Activated CD4-positive, alpha-beta T cell treated with anti-CD3 and anti-CD28 coated beads for 36 hours (primary cell): ENCODE measurements at regions not wholly inside any gene's neighbourhood (a gene's known extent, or its start where the extent isn't known, plus 50 kb on each side); places are given as distances from the start of the nearest gene placed in this dataset.
"Not testable (repeated sequence)": the region's sequence is repeated elsewhere in the genome, so short reads cannot be mapped to it uniquely, and the experiment has no call there.

ENCODE experiments used
- ATAC-seq: fragments of 200-7000 bp; cut with Tn5 transposase; one replicate; pipeline ENCODE4 v1.10.0; 2021; ENCODE audit warnings: mild to moderate bottlenecking, moderate library complexity
- CTCF ChIA-PET: fragments of 350-600 bp; sonication (Branson Sonifier 250); formaldehyde crosslinking; loops from one replicate; lab custom pipeline; 2021; ENCODE audit warnings: antibody characterized with exemption; lab: Charles Lee
- POLR2A ChIA-PET: fragments of 350-600 bp; sonication (Branson Sonifier 250); formaldehyde crosslinking; loops from one replicate; lab custom pipeline; 2021; ENCODE audit warnings: antibody characterized with exemption, inconsistent platforms; lab: Charles Lee
- DNase-seq: peaks from one replicate; pipeline ENCODE4 v3.0.0-alpha.2; 2020
- H3K27ac Mint-ChIP-seq: one replicate; pipeline ENCODE4 v1.8.0; 2021; ENCODE audit warnings: mixed read lengths
- H3K27me3 Mint-ChIP-seq: one replicate; pipeline ENCODE4 v1.8.0; 2021; ENCODE audit warnings: mixed read lengths
- H3K36me3 Mint-ChIP-seq: one replicate; pipeline ENCODE4 v1.8.0; 2021; ENCODE audit warnings: low read depth, mixed read lengths
- H3K4me1 Mint-ChIP-seq: one replicate; pipeline ENCODE4 v1.8.0; 2021; ENCODE audit warnings: mixed read lengths
- H3K4me3 Mint-ChIP-seq: one replicate; pipeline ENCODE4 v1.8.0; 2021; ENCODE audit warnings: mild to moderate bottlenecking, moderate library complexity, mixed read lengths
- H3K9me3 Mint-ChIP-seq: one replicate; pipeline ENCODE4 v1.8.0; 2021; ENCODE audit warnings: low read depth, mixed read lengths
- intact Hi-C, 2 experiments: fragments of 100-400 bp; cut with DNase I in 1 of 2; cut with micrococcal nuclease in 1 of 2; formaldehyde crosslinking; loops; one replicate each; pipeline versions ENCODE4 v1.14.2 to v1.15.1; 2022 to 2024; cut with DNase I, micrococcal nuclease

DNA sequence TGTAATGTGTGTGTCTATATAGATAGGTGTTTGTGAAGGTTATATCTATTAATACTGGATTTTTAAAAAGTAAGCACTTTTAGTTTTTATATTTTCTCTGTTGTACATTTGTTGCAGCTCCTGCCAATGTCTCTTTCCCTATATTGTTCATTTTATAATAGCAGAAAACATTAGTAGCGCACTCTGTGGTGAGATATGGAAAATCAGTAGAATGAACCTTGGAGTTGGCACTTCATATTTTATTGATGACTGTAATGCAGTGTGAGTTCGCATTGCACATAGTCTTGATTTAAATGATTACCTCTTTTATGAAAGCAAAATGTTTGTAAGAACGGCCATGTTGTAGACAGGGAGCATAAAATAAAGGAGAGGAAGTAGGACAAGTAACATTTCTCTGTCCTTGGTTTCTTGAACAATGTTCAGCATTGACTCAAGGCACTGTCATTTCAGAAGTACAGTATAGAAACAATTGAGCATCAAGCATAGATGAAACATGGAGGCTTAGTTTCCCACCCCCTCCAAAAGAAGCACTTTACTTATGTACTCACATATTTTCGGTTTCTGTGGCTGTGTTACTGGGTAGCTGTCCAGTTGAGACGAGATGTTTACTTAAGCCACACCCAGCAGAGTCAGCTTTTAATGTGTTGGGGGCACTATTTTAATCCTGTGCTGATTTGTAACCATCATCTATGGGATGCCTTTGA, 74.0 kb downstream of the TANC2 start:
- ATAC-seq (peak; percentile 66), DNase-seq (no peak)
- no peak overlapping the region for H3K27ac Mint-ChIP-seq
- no peaks in the 10 kb centered on the region for H3K36me3 Mint-ChIP-seq
- H3K27me3 Mint-ChIP-seq = no peaks in the 10 kb centered on the region
- intact Hi-C loops = no loop called here
- H3K9me3 Mint-ChIP-seq = no peaks in the 10 kb centered on the region
- CTCF ChIA-PET = interaction anchor here (0.8 kb wide), 1 partner anchor 388 kb away, joined by 3 read pairs; no protein-coding TSS in a partner anchor
- H3K4me1 Mint-ChIP-seq = peaks cover 17% of the 10 kb centered on the region
- POLR2A ChIA-PET = no interaction called here
- no peak overlapping the region for H3K4me3 Mint-ChIP-seq

DNA sequence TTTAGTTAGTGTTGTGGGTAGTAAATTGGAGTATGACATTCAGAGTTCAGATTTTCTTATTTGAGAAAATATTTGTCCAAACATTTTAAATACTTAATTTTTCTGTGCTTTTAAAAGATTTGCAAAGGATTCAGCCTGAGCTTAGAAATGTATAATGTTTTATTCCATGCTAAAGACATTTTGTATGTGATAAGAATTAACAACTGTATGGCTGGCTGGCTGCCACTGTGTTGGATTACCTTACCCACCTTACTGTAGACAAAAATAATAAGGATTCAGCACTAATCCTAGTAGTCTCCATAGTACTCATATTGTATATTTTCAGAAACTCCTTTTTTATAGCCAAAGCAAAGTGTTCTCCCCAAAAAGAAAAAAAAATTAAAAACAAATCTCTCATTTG, 74.8 kb downstream of the TANC2 start:
- ATAC-seq (no peak), DNase-seq (no peak)
- Mint-ChIP-seq H3K9me3 (no peaks in the 10 kb centered on the region), H3K36me3 (no peaks in the 10 kb centered on the region), H3K4me1 (peaks cover 13% of the 10 kb centered on the region), H3K27ac (no peak overlapping the region), H3K27me3 (no peaks in the 10 kb centered on the region), H3K4me3 (no peak overlapping the region)
- CTCF ChIA-PET = interaction anchor here (0.8 kb wide), 1 partner anchor 388 kb away, joined by 3 read pairs; no protein-coding TSS in a partner anchor
- intact Hi-C loops = no loop called here
- POLR2A ChIA-PET = no interaction called here

DNA sequence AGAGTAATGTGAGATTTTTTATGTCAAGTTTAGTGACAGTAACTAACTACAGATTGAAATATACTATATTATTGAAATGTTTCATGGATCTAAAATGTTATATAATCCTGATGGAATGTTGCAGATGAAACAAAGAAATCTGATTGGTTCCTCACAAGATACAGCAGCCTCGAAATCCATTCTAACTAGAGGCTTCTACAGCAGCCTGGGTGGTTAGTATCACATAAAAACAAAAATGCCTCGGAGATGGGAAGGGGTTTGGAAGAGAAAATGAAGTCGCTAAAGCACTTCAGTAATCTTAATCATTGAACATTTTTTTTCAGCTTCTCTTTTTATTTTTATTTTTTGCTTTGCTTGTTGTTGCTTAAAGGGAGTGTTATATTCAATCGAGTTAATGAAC, 75.2 kb downstream of the TANC2 start:
- H3K27me3 Mint-ChIP-seq = no peaks in the 10 kb centered on the region
- DNase-seq (no peak), ATAC-seq (no peak)
- H3K36me3 Mint-ChIP-seq = no peaks in the 10 kb centered on the region
- H3K27ac Mint-ChIP-seq = no peak overlapping the region
- H3K4me1 Mint-ChIP-seq = peaks cover 12% of the 10 kb centered on the region
- H3K4me3 Mint-ChIP-seq = no peak overlapping the region
- ChIA-PET POLR2A (interaction anchor here (0.5 kb wide), 1 partner anchor 98 kb away, joined by 3 read pairs; no protein-coding TSS in a partner anchor), CTCF (interaction anchor here (0.8 kb wide), 2 partner anchors 10 to 387 kb away, joined by 3 read pairs; no protein-coding TSS in a partner anchor)
- intact Hi-C loops = no loop called here
- H3K9me3 Mint-ChIP-seq = no peaks in the 10 kb centered on the region

GRCh38 chr17:63041722-63042121, 75.7 kb downstream of the TANC2 start:
- no peaks in the 10 kb centered on the region for H3K36me3 Mint-ChIP-seq
- ChIA-PET POLR2A (interaction anchor here (0.5 kb wide), 1 partner anchor 99 kb away, joined by 3 read pairs; no protein-coding TSS in a partner anchor), CTCF (interaction anchor here (0.8 kb wide), 1 partner anchor 10 kb away, joined by 3 read pairs; no protein-coding TSS in a partner anchor)
- no peaks in the 10 kb centered on the region for H3K9me3 Mint-ChIP-seq
- H3K27me3 Mint-ChIP-seq = no peaks in the 10 kb centered on the region
- no peak overlapping the region for H3K4me3 Mint-ChIP-seq
- intact Hi-C loops = no loop called here
- no peak for ATAC-seq
- DNase-seq = no peak
- no peak overlapping the region for H3K27ac Mint-ChIP-seq
- peaks cover 12% of the 10 kb centered on the region for H3K4me1 Mint-ChIP-seq

DNA sequence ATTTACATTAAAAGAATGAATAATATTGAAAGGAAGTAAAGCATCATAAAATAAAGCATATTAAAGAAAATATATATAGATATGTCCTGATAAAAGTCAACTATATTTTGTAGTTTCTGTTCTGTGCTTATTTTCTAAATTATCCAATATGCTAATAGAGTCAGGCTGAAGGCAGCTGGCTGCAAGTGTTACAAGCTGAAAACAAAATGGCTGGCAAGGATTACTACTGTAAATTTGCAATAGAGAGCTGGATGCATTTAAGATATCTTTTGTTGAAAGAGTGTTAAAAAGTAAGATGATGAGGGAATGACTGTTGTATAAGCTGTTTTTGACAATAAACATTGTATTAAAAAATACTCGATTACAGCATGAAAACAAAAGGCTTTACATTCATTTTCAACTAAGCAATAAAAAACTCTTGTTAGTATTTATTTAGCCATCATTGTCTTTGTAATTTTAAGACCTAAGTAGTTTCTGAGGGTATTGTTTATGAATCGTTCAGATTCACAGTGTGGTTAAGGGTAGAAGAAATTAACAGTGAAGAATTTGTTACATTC, 76.3 kb downstream of the TANC2 start:
- intact Hi-C loops = no loop called here
- ATAC-seq (no peak), DNase-seq (no peak)
- Mint-ChIP-seq H3K27me3 (no peaks in the 10 kb centered on the region), H3K4me1 (peaks cover 12% of the 10 kb centered on the region), H3K9me3 (no peaks in the 10 kb centered on the region), H3K4me3 (no peak overlapping the region), H3K27ac (no peak overlapping the region), H3K36me3 (no peaks in the 10 kb centered on the region)
- CTCF ChIA-PET = interaction anchor here (0.8 kb wide), 1 partner anchor 9 kb away, joined by 3 read pairs; no protein-coding TSS in a partner anchor
- POLR2A ChIA-PET = no interaction called here

GRCh38 chr17:63057560-63057959, 91.5 kb downstream of the TANC2 start:
- ATAC-seq, DNase-seq, POLR2A ChIA-PET, H3K27ac Mint-ChIP-seq, H3K36me3 Mint-ChIP-seq, H3K9me3 Mint-ChIP-seq, H3K27me3 Mint-ChIP-seq, H3K4me1 Mint-ChIP-seq, intact Hi-C loops, H3K4me3 Mint-ChIP-seq: not testable (repeated sequence)
- CTCF ChIA-PET = interaction anchor here (0.6 kb wide), 1 partner anchor 325 kb away, joined by 3 read pairs; no protein-coding TSS in a partner anchor

DNA sequence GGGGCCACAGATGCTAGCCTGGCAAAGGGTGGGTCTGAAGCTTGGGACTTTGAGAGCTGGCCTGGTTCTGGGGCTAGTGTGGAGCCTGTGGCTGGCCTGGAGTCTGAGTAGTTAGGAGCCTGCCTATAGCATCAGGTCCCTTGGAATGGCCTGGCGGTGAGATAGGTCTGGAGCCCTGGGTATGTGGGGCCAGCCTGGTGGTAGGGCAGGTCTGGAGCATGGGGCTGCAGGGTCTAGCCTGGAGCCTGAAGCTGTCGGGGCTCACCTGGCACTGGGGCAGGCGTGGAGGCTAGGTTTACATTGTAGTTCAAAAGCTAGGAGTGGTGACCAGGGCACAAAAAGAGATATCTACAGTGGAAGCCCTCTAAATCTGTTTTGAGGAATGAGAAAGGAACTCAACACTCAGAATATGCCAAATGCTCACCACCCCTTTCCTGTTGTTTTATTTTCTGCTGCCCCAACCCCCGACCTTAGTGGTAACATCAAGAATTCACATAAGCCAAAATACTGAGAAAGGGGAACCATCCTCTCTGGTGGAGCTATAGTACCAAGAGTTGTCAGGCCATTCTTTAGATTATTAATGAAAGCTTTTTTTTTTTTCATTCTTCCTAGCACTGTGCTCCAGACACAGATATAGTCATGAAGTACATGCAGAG, 100.3 kb downstream of the TANC2 start:
- CTCF ChIA-PET = no interaction called here
- intact Hi-C loops = loop anchor here in 1 of 2 experiments (10.0 kb wide), 1 partner anchor 361 kb away; no protein-coding TSS in a partner anchor
- no peak overlapping the region for H3K27ac Mint-ChIP-seq

DNA sequence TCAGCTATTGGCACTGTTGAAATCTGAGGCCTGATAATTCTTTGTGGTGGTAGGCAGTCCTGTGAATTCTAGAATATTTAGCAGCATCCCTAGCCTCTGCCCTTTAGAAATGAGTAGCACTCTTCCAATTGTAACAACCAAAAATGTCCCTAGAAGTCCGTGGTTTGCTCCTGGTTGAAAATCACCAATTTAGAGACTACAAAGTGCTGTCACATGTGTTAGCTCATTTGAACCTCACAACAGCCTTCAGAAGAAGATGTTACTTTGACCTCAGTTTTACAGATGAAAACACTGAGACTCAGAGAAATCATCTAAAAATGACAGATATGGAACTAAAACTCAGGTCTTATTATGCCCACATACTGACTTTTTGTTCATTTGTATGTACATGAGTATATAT, 103.2 kb downstream of the TANC2 start:
- no peak for DNase-seq
- Mint-ChIP-seq H3K9me3 (no peaks in the 10 kb centered on the region), H3K27ac (no peak overlapping the region), H3K27me3 (no peaks in the 10 kb centered on the region), H3K4me3 (no peak overlapping the region), H3K4me1 (peaks cover 14% of the 10 kb centered on the region), H3K36me3 (no peaks in the 10 kb centered on the region)
- POLR2A ChIA-PET = no interaction called here
- intact Hi-C loops = loop anchor here in 1 of 2 experiments (10.0 kb wide), 1 partner anchor 364 kb away; no protein-coding TSS in a partner anchor
- CTCF ChIA-PET = interaction anchor here (0.6 to 2.0 kb wide), 2 partner anchors 244 to 337 kb away, joined by 5 to 6 read pairs; no protein-coding TSS in a partner anchor
- no peak for ATAC-seq

More for the DNA sequence above, 100.3 kb downstream of the TANC2 start:
- no peak for ATAC-seq
- no peaks in the 10 kb centered on the region for H3K36me3 Mint-ChIP-seq
- H3K4me3 Mint-ChIP-seq = no peak overlapping the region
- H3K27me3 Mint-ChIP-seq = no peaks in the 10 kb centered on the region
- POLR2A ChIA-PET = no interaction called here
- peaks cover 9% of the 10 kb centered on the region for H3K4me1 Mint-ChIP-seq
- no peaks in the 10 kb centered on the region for H3K9me3 Mint-ChIP-seq
- DNase-seq = no peak

GRCh38 chr17:63070031-63070430, 104.0 kb downstream of the TANC2 start:
- ATAC-seq = no peak

DNA sequence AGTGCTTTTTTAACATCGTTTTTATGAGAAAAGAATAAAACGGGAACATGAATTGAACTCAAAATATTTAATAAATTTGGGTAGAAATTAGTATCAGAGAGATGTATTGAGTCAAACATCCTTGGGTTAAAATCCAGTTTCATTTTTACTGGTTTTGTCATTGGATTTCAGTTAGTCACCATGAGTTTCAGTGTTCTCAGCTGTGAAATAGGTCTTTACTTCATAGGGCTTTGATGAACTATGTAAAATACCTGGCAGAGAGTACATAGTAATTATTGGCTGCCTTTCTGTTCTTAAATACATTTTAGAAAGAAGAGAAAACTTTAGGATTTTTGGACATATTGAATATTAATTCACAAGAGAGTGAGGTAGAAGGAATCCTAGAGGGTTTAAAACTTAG, 105.8 kb downstream of the TANC2 start:
- H3K36me3 Mint-ChIP-seq = no peaks in the 10 kb centered on the region
- peaks cover 13% of the 10 kb centered on the region for H3K4me1 Mint-ChIP-seq
- H3K27me3 Mint-ChIP-seq = no peaks in the 10 kb centered on the region
- ATAC-seq = peak; percentile 74
- intact Hi-C loops = no loop called here
- POLR2A ChIA-PET = no interaction called here
- H3K9me3 Mint-ChIP-seq = no peaks in the 10 kb centered on the region
- no peak overlapping the region for H3K4me3 Mint-ChIP-seq
- no peak for DNase-seq
- H3K27ac Mint-ChIP-seq = no peak overlapping the region
- CTCF ChIA-PET = interaction anchor here (1.7 kb wide), 1 partner anchor 203 kb away, joined by 3 read pairs; no protein-coding TSS in a partner anchor

More at GRCh38 chr17:63070031-63070430, 104.0 kb downstream of the TANC2 start:
- Mint-ChIP-seq H3K4me1 (peaks cover 14% of the 10 kb centered on the region), H3K4me3 (no peak overlapping the region), H3K27ac (no peak overlapping the region), H3K36me3 (no peaks in the 10 kb centered on the region), H3K27me3 (no peaks in the 10 kb centered on the region), H3K9me3 (no peaks in the 10 kb centered on the region)
- DNase-seq = no peak
- CTCF ChIA-PET = no interaction called here
- intact Hi-C loops = no loop called here
- POLR2A ChIA-PET = no interaction called here

DNA sequence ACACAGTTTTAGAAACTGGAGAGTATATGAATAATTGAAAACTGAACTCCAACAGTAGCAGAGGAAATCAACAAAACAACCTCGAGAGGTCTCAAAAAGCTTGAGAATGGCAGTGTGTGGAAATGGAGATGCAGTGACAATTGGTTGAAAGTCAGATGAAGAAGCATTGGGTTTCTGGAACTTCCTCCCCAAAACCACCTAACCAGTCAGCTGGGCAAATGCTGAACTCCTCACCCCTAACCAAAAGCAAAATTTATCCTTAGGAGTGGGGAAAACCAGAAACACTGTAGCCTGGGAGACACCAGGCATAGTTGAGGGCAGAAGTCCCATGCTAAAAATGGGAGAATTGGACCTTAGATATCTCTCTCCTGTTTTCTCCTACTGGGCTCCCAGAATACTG, 109.9 kb downstream of the TANC2 start:
- ChIA-PET POLR2A (no interaction called here), CTCF (interaction anchor here (1.6 kb wide), 1 partner anchor 10 kb away, joined by 5 read pairs; no protein-coding TSS in a partner anchor)
- no peak for ATAC-seq
- Mint-ChIP-seq H3K4me3 (no peak overlapping the region), H3K4me1 (peaks cover 8% of the 10 kb centered on the region), H3K27ac (no peak overlapping the region), H3K36me3 (no peaks in the 10 kb centered on the region), H3K27me3 (no peaks in the 10 kb centered on the region), H3K9me3 (no peaks in the 10 kb centered on the region)
- no peak for DNase-seq
- intact Hi-C loops = no loop called here
